HG03575 (cell line): ENCODE measurements at regions not wholly inside any gene's neighbourhood (a gene's known extent, or its start where the extent isn't known, plus 50 kb on each side); places are given as distances from the start of the nearest gene placed in this dataset.

Experiments
- ATAC-seq: cut with Tn5 transposase; IDR thresholded peaks from one replicate; pipeline ENCODE4 v1.9.1; 2021; ENCODE audit not compliant: unreplicated experiment, insufficient number of reproducible peaks, low FRiP score; ENCODE audit errors: extremely low read depth

GRCh38 chr11:122229481-122230384 lies 113.7 kb upstream of the BLID start:
- no peak for ATAC-seq

- no peak for ATAC-seq
These were observed 113.1 kb upstream of the BLID start for GRCh38 chr11:122229078-122229477.

- ATAC-seq: no peak
These were observed 110.9 kb upstream of the BLID start for GRCh38 chr11:122226810-122227379.

GRCh38 chr11:122224867-122225266 lies 108.9 kb upstream of the BLID start:
- ATAC-seq: no peak

- no peak for ATAC-seq
These were observed 104.3 kb upstream of the BLID start for GRCh38 chr11:122220321-122220720.

GRCh38 chr11:122219791-122220190 lies 103.8 kb upstream of the BLID start:
- no peak for ATAC-seq

- ATAC-seq: no peak
These were observed 99.4 kb upstream of the BLID start for GRCh38 chr11:122215244-122215992.

- ATAC-seq: no peak
These were observed 98.6 kb upstream of the BLID start for GRCh38 chr11:122214567-122214966.

GRCh38 chr11:122214080-122214479 lies 98.1 kb upstream of the BLID start:
- ATAC-seq: no peak

- ATAC-seq: no peak
These were observed 97.2 kb upstream of the BLID start for GRCh38 chr11:122213171-122213570.

GRCh38 chr11:122210367-122210997 lies 94.5 kb upstream of the BLID start:
- ATAC-seq: no peak

- ATAC-seq: no peak
These were observed 93.8 kb upstream of the BLID start for GRCh38 chr11:122209619-122210366.

GRCh38 chr11:122207921-122208764 lies 92.1 kb upstream of the BLID start:
- ATAC-seq: no peak

- no peak for ATAC-seq
These were observed 91.5 kb upstream of the BLID start for GRCh38 chr11:122207505-122207904.

GRCh38 chr11:122205036-122205435 lies 89.0 kb upstream of the BLID start:
- no peak for ATAC-seq

GRCh38 chr11:122204206-122204605 lies 88.2 kb upstream of the BLID start:
- no peak for ATAC-seq

- no peak for ATAC-seq
These were observed 87.0 kb upstream of the BLID start for GRCh38 chr11:122202951-122203456.
